Endothelial cell of umbilical vein (primary cell): ENCODE measurements at regions not wholly inside any gene's neighbourhood (a gene's known extent, or its start where the extent isn't known, plus 50 kb on each side); places are given as distances from the start of the nearest gene placed in this dataset.

ENCODE experiments used
- BruUV-seq: library from RNA; stranded (reverse); fragments of 400-500 nt; replicated peaks from 2 replicates; lab custom pipeline; 2021; lab: Mats Ljungman, UMichigan
- CTCF ChIA-PET: fragments of 300-600, 350-600 bp; sonication (Branson Sonifier 250); formaldehyde crosslinking; loops from one replicate; lab custom pipeline; 2021; ENCODE audit warnings: antibody characterized with exemption, inconsistent platforms; lab: Charles Lee
- POLR2A ChIA-PET: fragments of 300-600, 350-600 bp; sonication (Branson Sonifier 250); formaldehyde crosslinking; loops from one replicate; lab custom pipeline; 2021; ENCODE audit warnings: antibody characterized with exemption, inconsistent platforms; lab: Charles Lee
- DNase-seq: peaks from one replicate; pipeline ENCODE4 v3.0.0-alpha.2; 2011; ENCODE audit warnings: low read depth, low spot score
- FAIRE-seq: peaks from 2 replicates; lab custom pipeline; 2011; peaks lifted over from hg19 to GRCh38; lab: Jason Lieb, UNC
- H2AFZ ChIP-seq: 2 replicates; pipeline ENCODE4 v1.6.0; 2012; ENCODE audit warnings: low read depth, low read length, control low read depth, inconsistent platforms
- H3K27ac ChIP-seq: 2 replicates; pipeline ENCODE4 v1.5.1; 2011; ENCODE audit warnings: low read depth, mild to moderate bottlenecking, control low read depth, low read length, moderate library complexity; ENCODE audit not compliant: insufficient read depth
- H3K27me3 ChIP-seq, 2 experiments: 2 replicates each; pipeline versions ENCODE4 v1.6.0 to v1.6.1; 2011; ENCODE audit warnings: low read length in 2 of 2, mixed read lengths in 1 of 2; ENCODE audit not compliant: control insufficient read depth in 2 of 2, insufficient read depth in 2 of 2
- H3K36me3 ChIP-seq, 2 experiments: 2 replicates in 1 of 2; 3 replicates in 1 of 2; pipeline ENCODE4 v1.5.1; 2011; ENCODE audit warnings: low read length in 2 of 2, mild to moderate bottlenecking in 1 of 2, moderate library complexity in 1 of 2; ENCODE audit not compliant: control insufficient read depth in 2 of 2, insufficient read depth in 2 of 2; ENCODE audit errors: extremely low read depth in 1 of 2
- H3K4me1 ChIP-seq: 3 replicates; pipeline ENCODE4 v1.5.1; 2011; ENCODE audit warnings: mild to moderate bottlenecking, low read length; ENCODE audit not compliant: control insufficient read depth, insufficient read depth; ENCODE audit errors: extremely low read depth
- H3K4me2 ChIP-seq: 2 replicates; pipeline ENCODE4 v1.6.1; 2011; ENCODE audit warnings: low read length, control low read depth, mixed read lengths; ENCODE audit not compliant: insufficient read depth
- H3K4me3 ChIP-seq, 3 experiments: fragments of 200-600 bp in 1 of 3; sonication (generic), shearing (Covaris generic) in 1 of 3; replicated peaks in 1 of 3; 2 replicates each; pipeline ENCODE4 v1.5.1; 2011 to 2016; ENCODE audit warnings: control low read depth in 3 of 3, low read length in 3 of 3, mild to moderate bottlenecking in 2 of 3, inconsistent platforms in 1 of 3, low read depth in 1 of 3, moderate library complexity in 1 of 3; ENCODE audit not compliant: insufficient read depth in 1 of 3
- H3K79me2 ChIP-seq: 2 replicates; pipeline ENCODE4 v1.6.0; 2012; ENCODE audit warnings: low read length, inconsistent platforms; ENCODE audit not compliant: control insufficient read depth, insufficient read depth
- H3K9ac ChIP-seq: replicated peaks from 2 replicates; pipeline ENCODE3; 2011; ENCODE audit warnings: low read length, control low read depth; ENCODE audit not compliant: insufficient read depth; ENCODE audit errors: extremely low read depth
- H3K9me1 ChIP-seq: replicated peaks from 3 replicates; pipeline ENCODE4 v1.6.0; 2011; ENCODE audit warnings: mild to moderate bottlenecking, low read length; ENCODE audit not compliant: control insufficient read depth, insufficient read depth; ENCODE audit errors: extremely low read depth
- H3K9me3 ChIP-seq: replicated peaks from 2 replicates; pipeline ENCODE4 v1.5.1; 2012; ENCODE audit warnings: low read length, inconsistent platforms; ENCODE audit not compliant: control insufficient read depth, insufficient read depth
- H4K20me1 ChIP-seq: replicated peaks from 2 replicates; pipeline ENCODE3; 2011; ENCODE audit warnings: mild to moderate bottlenecking, low read length; ENCODE audit not compliant: control insufficient read depth, insufficient read depth; ENCODE audit errors: extremely low read depth
- CTCF ChIP-seq, 2 donors: IDR thresholded peaks; 1 replicate in 1 of 2; 2 replicates in 1 of 2; pipeline ENCODE4 v1.5.1; 2011; ENCODE audit warnings: low read length in 2 of 2, mild to moderate bottlenecking in 2 of 2, moderate library complexity in 2 of 2, control low read depth in 1 of 2, inconsistent platforms in 1 of 2, low read depth in 1 of 2; ENCODE audit not compliant: insufficient read depth in 1 of 2; ENCODE audit errors: extremely low read depth in 1 of 2
- EZH2 ChIP-seq: IDR thresholded peaks from 2 replicates; pipeline ENCODE4 v1.6.1; 2012; ENCODE audit warnings: borderline replicate concordance, low read depth, mild to moderate bottlenecking, moderate library complexity, low read length, inconsistent platforms; ENCODE audit not compliant: severe bottlenecking
- FOS ChIP-seq: IDR thresholded peaks from 2 replicates; pipeline ENCODE4 v1.6.1; 2011; ENCODE audit warnings: mild to moderate bottlenecking, low read length, moderate library complexity, borderline replicate concordance; ENCODE audit not compliant: insufficient read depth
- GATA2 ChIP-seq: IDR thresholded peaks from 2 replicates; pipeline ENCODE4 v1.7.0; 2011; ENCODE audit warnings: low read depth, mild to moderate bottlenecking, moderate library complexity, mixed read lengths, low read length; ENCODE audit not compliant: insufficient read length, insufficient read depth
- JUN ChIP-seq: IDR thresholded peaks from 2 replicates; pipeline ENCODE4 v1.6.1; 2011; ENCODE audit warnings: borderline replicate concordance, low read depth; ENCODE audit not compliant: insufficient read length, insufficient read depth
- MAX ChIP-seq: IDR thresholded peaks from 2 replicates; pipeline ENCODE4 v1.6.1; 2011; ENCODE audit not compliant: insufficient read depth, insufficient read length
- MYC ChIP-seq: IDR thresholded peaks from one replicate; pipeline ENCODE4 v1.6.1; 2011; ENCODE audit warnings: mild to moderate bottlenecking, low read depth, low read length
- POLR2A ChIP-seq: IDR thresholded peaks from 2 replicates; pipeline ENCODE4 v1.6.1; 2012; ENCODE audit warnings: low read depth, mild to moderate bottlenecking, control low read depth, low read length
- POLR2AphosphoS5 ChIP-seq: IDR thresholded peaks from 2 replicates; pipeline ENCODE4 v1.6.1; 2012; ENCODE audit warnings: low read depth, mild to moderate bottlenecking, control low read depth, low read length, moderate library complexity; ENCODE audit not compliant: insufficient read depth
- dilution Hi-C: fragments of 300-500 bp; cut with MboI; formaldehyde crosslinking; loops from one replicate; pipeline ENCODE4 v1.15.0; 2019; ENCODE audit warnings: low sequenced_read_pairs; ENCODE audit not compliant: extremely low pct_ligation_motif_present
- intact Hi-C: fragments of 100-400 bp; cut with micrococcal nuclease; formaldehyde crosslinking; loops from one replicate; pipeline ENCODE4 v1.10.0; 2022

DNA sequence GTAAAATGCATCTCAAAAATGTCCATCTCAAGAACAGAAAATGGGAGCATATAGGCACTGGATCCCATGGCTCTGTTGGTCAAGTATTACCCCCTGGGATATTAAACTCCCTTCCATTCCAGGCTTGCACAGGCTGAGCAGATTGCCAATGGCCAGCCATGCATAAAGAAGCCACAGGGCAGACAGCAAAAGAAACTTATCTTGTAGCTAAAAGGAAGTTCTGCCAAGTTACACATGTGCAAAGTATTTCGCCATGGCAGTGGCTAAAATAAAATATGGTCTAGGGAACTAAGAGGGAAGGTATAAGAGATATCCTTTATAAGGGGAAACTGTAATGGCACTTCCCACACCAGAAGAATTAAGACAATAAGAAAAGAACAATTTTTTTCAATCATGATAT is 415.6 kb upstream of the BTBD3 start:
- Histone ChIP-seq H3K27me3 (no peaks in the 10 kb centered on the region), H3K9me1 (no peaks in the 10 kb centered on the region), H3K4me2 (no peak overlapping the region), H2AFZ (no peak overlapping the region), H3K36me3 (no peaks in the 10 kb centered on the region), H3K27ac (no peak overlapping the region), H3K9ac (no peak overlapping the region), H3K4me1 (no peaks in the 10 kb centered on the region), H4K20me1 (no peaks in the 10 kb centered on the region), H3K9me3 (no peaks in the 10 kb centered on the region), H3K79me2 (no peaks in the 10 kb centered on the region), H3K4me3 (no peak overlapping the region)
- ChIA-PET CTCF (no interaction called here), POLR2A (no interaction called here)
- no peak for TF ChIP-seq CTCF (IDR thresholded peaks at IDR 0.05; ENCODE audit: extremely low read depth in 1 of 2, insufficient read depth in 1 of 2, low read depth in 1 of 2, low read length in 2 of 2)
- no peak for TF ChIP-seq FOS
- no peak for TF ChIP-seq EZH2
- TF ChIP-seq MYC: no peak
- TF ChIP-seq GATA2: no peak
- no peak for TF ChIP-seq POLR2A
- no peak for TF ChIP-seq JUN
- TF ChIP-seq MAX: no peak
- no peak for TF ChIP-seq POLR2AphosphoS5
- FAIRE-seq (no peak), DNase-seq (no peak)
- dilution Hi-C loops (no loop called here), intact Hi-C loops (no loop called here)
- BruUV-seq: no TSS peak
